ENCODE measurements at regions not wholly inside any gene's neighbourhood (a gene's known extent, or its start where the extent isn't known, plus 50 kb on each side); places are given as distances from the start of the nearest gene placed in this dataset.
A peak's percentile ranks its signal among the peaks of the same experiment; 100 is the strongest.

DNA sequence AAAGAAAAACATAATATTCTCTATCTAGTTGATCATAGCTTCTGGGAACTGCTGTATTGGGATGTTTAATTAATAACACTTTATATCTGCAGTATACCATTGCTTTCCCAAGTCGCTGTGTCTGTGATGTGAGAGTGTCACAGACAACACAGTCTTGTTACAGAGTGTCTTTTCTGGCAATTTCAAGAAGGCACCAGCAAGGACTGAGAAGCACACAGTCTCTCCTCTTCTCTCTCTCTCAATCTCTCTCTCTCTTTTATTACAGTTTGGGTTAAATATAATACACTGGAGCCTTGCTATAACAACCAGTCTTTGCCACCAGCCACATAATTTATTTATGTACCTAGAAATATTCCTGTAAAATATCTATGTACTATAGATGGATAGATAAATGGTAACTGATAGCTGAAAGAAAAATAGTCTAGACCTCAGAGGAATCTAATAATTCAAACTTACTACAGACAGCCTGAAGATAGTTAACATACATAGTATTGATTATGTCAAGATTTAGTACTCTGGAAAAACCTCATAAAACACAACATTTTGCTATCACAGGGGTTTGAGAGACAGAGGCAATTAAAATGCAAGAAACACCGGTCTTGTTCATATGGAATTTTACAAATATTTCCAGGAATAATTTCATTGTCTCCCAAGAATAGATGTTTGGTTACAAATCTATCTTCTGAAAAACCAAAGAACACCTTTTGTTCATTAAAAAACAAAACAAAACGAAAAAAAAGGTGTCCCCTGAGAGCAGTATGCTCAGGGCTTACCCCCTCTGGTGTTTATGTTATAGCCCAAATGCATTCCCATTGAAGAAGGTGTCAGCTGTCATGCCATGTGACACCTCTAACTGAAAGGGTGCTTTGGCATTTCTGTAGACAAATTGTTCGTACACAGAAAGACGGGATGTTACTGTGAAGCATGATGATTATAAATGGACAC is 507.8 kb downstream of the TBC1D4 start:
- DNase-seq: no peak

DNA sequence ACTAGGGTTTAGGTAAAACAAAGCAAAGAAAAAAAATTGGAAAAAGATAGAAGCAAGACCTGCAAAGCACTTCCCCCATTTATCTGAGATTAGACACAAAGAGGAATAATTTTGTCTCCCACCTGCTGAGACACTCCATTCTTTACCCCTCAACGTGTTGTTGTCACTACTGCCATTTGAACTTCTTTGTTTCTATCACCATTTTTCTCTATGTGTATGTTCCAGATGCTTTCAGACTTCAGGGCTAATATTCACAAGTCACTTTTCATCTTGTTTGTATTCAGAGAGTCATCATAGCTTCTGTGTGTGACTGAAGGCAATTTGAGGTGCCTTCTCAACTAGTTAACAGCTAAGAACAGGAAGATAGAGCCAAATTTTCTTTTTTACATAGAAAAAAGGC is 512.5 kb downstream of the TBC1D4 start:
- DNase-seq: no peak

DNA sequence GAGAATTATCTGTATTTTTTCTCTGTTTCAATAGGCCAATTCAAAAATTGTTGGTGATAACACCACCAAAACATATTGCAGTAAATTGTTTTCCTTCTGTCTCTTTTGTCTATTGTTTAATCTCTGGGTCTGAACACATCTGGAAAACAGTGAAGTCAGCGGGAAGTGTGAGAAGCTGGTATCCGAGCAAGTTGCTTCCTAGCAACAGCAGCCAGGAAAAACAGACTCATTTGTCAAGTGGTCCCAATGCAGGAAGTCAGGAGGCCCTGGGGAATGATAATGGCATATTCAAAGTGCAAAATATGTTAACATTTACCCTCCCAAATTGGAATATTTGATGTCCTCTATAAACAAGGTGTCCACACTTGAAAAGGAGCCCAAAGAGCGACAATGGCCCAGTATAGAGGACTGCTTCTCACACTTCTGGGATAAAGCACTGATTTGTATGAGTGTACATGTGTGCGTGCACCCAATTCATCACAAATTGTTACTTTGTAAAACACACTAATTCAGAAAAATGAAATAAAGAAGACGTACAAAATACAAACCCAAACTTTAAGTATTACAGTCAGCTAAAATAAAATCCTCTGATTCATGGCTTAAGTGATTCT is 515.0 kb downstream of the TBC1D4 start:
- peak in 16 of 58 donors; percentile 0 to 46 (median 10) for DNase-seq

DNA sequence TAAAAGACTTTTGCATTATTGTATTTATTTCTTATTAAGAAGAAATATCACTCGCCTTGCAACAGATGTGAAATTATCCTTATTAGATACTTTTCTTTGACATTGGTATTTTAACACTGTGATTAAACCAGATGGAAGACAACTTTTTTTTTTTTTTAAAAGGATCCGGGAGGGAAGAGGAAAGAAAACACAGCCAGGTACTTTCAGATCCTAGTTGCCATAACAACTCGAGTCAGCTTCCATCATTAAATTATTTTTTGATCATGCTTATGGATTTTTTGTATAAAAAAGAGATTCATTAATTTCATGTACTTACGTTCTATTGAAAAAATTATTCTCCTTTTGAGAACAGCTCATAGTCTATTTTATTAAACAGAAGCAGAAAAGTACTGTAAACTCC is 515.7 kb downstream of the TBC1D4 start:
- no peak for DNase-seq

DNA sequence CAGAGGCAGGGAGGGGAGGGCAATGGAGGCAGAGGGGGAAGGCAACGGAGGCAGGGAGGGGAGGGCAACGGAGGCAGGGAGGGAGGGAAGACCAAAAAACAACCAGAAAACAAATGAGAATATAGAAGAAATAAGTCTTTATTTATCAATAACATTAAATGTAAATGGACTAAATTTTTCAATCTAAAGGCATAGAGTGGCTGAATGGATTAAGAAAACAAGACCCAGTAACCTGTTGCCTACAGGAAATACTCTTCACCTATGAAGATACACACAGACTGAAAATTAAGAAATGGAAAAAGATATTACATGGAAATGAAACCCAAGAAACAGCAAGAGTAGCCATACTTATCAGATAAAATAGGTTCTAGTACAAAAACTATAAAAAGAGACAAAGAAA is 536.3 kb downstream of the TBC1D4 start:
- DNase-seq: no peak

DNA sequence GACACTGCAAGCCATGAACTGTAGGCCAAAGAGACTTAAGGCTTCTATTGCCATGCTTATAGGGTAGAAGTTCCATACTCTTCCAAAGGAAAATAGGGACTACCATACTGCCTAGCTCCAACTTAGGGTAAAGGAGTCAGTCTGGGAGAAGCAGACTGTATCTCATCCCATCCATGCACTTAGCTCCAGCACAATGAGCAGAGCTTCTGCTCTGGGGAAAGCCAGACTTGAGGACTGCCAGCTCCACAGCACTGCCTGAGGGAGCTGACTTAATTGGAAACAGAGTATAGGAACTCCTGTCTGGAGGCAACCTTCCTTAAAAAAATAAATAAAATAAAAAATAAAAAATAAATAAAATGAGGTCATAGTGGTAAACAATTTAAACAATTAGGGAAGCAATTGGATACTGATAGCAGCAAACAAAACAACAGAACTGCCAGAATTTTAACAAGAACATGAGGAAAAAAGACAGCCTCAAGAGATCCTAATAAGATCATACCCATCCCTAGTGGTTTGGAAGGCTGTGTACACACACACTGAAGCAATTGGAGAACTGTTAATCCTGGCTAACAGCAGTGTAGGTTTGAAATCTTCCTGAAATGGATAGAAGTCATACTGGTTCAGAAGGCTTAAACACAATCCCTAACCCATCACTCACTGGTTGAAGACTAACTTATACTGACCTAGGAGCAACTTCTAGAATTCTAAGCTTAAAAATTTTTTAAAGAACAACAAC is 550.1 kb downstream of the TBC1D4 start:
- no peak for DNase-seq

DNA sequence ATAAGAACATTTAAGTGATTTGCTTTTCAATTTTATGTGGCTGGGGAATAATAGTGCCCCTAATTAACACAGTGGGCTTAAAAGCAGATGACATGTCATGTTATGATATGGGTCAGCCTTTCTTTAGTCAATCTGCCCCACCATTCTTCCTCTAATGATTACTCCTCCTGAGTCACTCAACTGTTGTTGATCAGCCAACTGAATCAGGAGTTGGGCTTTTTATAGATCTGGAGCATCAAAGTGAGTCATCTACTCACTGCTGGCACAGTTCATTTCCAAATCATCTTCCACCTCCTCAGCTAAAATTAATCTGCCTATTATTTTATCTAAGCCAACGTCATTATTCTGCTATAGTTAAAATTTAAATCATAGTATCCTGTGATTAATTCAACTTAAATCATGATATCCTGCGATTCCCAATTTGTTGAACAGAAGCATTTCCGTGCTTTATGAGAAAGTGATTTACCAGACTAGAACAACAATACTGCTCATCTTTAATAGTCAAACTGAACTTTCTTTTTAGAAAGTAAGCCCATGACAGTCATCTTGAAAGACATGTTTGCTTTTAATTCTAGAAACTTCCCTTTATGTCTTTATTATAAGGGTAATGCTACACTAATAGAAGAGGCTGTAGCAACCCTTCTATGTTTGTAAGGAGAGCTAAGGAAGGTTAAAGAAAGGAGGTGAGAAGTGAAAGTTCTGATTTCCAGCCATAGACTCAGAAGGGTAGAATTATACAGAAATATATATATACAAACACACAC is 551.4 kb downstream of the TBC1D4 start:
- peak in 3 of 58 donors; percentile 1 to 9 (median 6) for DNase-seq

DNA sequence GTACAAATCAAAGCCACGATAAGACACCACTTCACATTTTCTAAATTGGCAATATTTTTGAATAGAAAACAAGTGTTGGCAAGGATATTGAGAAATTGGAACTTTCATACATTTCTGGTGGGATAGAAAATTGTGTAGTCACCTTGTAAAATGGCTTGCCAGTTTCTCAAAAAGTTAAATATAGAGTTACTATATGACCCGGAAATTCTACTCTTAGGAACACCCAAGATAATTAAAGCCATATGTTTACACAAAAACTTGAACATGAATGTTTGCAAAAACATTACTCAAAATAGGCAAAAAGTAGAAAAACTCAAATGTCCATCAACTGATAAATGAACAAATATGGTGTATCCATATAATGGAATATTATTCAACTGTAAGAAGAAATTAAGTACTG is 552.5 kb downstream of the TBC1D4 start:
- no peak for DNase-seq

DNA sequence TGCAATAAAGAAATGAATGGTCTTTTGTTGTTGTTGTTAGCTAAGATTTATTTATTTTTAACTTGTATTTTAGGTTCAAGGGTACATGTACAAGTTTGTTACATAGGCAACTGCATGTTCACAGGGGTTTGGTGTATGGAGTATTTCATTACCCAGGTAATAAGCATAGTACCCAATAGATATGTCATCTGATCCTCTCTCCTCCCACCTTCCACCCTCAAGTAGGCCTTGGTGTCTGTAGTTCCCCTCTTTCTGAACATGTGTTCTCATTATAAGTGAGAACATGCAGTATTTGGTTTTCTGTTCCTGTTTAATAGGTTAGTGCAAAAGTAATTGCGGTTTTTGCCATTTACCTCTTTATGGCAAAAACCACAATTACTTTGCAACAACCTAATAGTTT is 554.1 kb downstream of the TBC1D4 start:
- no peak for DNase-seq

DNA sequence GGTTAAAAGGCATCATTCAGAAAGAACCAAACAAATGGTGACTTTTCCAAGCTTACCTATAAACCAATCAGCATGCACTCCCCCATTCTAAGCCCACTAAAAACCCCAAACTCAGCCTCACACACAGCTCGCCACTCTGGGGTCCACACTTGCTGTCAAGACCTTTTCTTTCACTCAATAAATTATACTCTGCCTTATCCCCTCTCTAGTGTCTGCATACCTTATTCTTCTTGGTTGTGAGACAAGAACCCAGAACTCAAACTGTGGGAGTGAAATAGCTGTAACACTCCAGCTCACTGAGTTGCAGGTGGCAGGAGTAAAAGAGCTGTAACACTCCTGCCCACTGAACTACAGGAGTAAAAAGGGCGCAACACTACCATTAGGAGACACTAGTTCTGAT is 559.0 kb downstream of the TBC1D4 start:
- DNase-seq: no peak

DNA sequence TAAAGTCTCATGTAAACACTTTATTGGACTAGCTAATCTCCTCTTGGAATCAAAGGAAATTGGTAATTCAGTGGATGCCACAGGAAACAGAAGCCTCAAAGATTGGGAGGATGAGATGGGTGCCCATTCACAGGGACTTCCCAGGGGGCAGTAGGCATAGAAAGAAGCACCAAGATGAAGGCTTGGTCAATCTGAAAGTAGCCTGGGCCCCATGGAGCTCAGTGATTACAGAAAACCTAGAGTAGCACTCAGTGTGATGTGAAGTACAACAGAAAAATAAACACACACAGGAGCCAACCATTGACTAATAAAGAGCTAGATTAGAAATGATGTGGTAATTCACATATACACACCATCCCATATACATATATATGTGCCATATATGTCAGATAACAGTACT is 560.6 kb downstream of the TBC1D4 start:
- no peak for DNase-seq

DNA sequence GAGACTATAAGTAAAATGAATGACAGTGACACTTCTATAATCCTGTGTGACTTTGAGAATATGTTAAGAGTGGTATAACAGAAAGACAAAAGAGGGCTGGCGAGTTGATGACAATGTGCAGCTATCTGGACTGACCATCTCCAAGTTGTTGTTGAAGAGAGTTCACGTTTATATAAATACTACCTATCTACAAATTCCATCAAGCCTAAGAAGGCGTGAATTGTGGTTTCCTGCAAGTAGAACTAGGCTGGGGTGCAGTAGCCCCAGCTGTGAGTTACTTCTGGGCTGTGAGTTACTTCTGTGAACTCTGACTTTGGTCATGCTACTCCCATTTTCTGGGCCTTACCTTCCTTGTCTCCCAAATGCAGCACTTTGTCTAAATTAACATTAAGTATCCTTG is 561.0 kb downstream of the TBC1D4 start:
- DNase-seq: no peak

DNA sequence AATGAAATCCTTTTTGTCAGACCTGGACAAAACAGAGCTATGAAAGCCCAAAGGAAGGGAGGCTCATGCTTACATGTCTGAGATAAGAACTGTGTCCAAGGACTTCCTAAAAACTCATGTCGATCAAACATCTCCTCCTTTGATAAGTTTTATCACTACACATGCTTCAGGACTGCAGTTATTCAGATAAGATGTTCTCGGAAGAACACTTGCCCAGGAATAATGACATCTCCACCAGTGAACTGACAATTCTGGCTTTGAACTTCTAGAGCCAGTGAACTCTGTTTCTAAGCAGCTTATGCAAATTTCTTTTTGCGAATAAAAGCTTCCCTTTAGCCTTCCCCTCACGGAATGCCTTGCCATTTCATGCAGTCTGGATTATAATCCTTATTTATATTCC is 561.6 kb downstream of the TBC1D4 start:
- DNase-seq: no peak

DNA sequence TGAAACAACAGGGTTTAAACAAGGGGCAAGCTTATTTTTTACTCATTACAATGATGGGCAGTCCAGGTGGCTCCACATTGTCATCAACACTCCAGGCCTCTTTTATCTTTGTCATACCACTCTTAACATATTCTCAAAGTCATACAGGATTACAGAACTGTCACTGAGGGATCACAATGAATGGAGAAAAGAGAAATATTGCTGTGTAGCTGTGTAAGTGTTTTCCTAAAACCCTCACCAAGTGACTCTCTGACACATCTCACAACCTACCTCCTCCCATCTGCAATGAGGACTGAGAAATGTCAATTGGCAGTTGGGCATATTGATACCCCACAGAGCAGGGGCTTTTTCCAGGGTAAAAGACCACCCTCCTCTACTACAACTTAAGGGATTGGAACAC is 562.1 kb downstream of the TBC1D4 start:
- no peak for DNase-seq

DNA sequence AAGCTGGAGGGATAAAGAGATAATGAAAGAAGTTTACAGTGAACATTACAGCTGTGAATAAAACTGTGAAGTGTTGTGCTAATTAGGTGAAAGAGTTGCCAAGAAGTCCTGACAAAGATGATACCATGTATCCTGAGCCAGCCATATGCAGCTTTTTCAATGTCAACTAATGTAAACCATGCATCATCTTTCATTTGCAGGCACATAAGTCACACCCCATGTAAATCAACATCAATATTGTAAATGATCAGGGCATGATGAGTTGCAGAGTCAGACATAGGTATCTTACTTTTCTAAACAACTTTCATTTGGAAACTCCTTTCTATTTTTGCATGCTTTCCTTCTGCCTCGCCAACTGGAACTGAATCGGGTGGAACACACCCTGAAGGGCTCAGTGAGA is 569.1 kb downstream of the TBC1D4 start:
- no peak for DNase-seq

DNA sequence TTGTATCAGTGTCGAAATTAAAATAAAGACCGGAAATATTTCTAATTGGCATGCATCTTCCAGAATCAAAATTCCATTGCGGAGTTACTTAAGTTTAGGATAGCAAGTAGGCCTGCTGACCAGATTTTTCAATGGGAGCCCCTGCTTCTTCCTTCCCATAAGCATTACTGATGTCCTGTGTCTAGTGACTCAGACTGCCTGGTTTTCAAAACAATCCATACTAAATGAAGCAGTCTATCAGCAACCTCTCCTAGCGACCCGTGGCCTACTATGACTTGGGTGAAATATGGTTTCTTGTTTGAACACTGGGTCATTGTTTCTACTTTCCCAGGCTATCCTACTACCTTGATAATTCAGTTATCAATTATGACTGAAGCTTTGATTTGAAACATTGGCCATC is 571.6 kb downstream of the TBC1D4 start:
- no peak for DNase-seq

DNA sequence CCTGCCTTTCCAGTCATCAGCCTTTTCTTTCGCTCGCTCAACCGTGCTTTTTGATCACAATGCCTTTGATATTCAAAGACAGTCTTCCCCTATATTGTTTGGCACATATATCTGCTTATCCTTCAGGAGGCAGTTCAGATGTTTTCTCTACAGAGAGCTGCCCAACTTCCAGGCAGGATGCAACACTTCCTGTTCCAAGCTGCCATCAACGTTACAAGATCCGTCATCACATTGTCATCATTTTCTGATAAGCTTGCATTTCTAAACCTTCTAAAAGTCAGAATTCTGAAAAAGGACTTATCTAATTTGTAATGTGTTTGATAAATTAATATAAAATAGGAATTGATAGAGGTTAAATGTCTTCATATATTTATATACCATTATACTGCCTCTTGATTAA is 574.2 kb downstream of the TBC1D4 start:
- no peak for DNase-seq

DNA sequence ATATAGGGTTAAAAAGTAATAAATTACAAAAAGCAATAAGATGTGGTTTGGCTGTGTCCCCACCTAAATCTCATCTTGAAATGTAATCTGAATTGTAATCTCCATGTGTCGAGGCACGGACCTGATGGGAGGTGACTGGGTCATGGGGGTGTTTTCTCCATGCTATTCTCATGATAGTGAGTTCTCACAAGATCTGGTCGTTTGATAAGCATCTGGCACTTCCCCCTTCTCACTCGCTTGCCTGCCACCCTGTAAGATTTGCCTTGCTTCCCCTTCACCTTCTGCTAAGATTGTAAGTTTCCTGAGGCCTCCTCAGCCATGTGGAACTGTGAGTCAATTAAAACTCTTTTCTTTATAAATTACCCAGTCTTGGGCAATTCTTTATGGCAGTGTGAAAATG is 577.4 kb downstream of the TBC1D4 start:
- DNase-seq: no peak

DNA sequence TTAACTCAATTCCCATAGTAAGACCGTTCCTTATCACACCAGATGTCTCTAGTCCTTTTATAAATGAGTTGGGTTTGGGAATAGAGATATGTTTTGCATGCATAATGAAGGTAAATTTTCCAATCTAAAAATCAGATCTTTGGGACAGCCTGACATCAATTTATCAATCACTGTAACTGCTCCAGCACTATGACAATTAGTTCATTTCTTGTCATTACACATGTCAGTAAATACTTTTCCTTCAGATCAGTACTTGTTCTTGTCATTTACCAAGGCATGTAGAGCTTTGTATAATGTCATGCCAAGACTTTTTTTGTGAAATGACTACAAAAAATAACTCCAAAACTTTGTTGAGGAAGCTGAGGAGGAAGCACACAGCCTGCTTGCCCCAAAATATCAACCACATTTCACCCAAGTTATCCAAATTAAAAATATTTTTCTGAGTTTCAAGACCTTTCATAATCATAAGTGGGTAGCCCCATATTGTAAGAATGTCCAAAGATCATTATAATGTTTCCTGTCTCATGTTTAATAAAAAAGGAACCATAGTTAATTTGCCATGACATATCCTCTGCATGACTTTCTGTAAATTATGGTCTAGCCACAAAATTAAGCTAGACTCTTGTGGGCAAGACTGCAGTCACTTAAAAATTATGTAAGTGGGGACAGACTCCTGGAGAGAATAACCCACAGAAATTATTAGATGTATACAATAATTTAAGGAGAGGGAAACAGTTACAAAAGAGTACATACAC is 586.8 kb downstream of the TBC1D4 start:
- DNase-seq: no peak

DNA sequence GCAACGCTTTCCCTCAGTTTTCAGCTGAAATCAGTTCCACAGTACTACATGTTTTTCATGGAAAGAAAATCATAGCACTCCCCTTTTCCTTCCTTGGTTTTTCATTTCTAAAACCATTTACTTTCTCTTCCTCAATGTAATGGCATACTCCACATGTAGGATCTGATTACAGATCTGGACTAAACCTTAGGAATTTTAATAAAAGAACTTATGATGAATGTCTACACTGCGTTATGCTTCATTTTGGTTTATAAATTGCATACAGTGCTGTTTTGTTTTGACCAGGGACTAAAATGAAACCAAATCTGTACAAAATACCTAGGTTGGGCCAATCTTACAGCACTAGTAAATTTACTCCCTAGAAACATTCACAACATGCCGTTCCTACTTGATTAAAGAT is 589.9 kb downstream of the TBC1D4 start:
- DNase-seq: no peak

DNA sequence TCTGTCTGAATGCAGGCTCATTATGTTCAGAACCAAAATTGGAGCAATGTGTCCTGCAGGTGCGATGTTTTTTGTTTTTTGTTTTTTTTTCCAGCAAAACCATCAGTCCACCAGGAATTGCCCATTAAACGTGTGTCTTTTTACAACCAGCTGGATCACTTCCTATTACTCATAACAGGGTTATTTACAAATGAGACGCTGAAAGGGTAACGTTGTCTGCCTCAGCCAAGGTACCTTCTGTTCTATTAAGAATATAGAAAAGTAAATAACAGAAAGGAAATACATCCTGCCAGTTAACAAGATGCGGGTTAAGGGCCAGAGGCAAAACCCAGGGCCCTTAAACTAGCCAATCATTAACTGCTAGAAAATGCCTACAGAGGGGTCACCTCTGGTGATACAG is 590.4 kb downstream of the TBC1D4 start:
- no peak for DNase-seq
